ES-I3 (cell line): ENCODE measurements at regions not wholly inside any gene's neighbourhood (a gene's known extent, or its start where the extent isn't known, plus 50 kb on each side); places are given as distances from the start of the nearest gene placed in this dataset.

ENCODE experiments used
- H3K36me3 ChIP-seq: 2 replicates; pipeline ENCODE4 v1.6.1; 2013; ENCODE audit warnings: mild to moderate bottlenecking, low read length, control low read depth, moderate library complexity; ENCODE audit not compliant: insufficient read depth
- H3K4me1 ChIP-seq: 2 replicates; pipeline ENCODE4 v1.6.1; 2013; ENCODE audit warnings: mild to moderate bottlenecking, control low read depth, low read length; ENCODE audit not compliant: insufficient read depth
- H3K9ac ChIP-seq: 2 replicates; pipeline ENCODE4 v1.6.1; 2013; ENCODE audit warnings: low read depth, mild to moderate bottlenecking, low read length, moderate library complexity
- H3K9me3 ChIP-seq: 2 replicates; pipeline ENCODE4 v1.6.1; 2013; ENCODE audit warnings: mild to moderate bottlenecking, low read length, moderate library complexity; ENCODE audit not compliant: control insufficient read depth, insufficient read depth

GRCh38 chr15:97027772-97028171, 697.3 kb downstream of the NR2F2 start:
- peaks cover 3% of the 10 kb centered on the region; the same call in 1 of the 2 replicates for H3K9me3 ChIP-seq
- H3K9ac ChIP-seq, result no peak overlapping the region

GRCh38 chr15:97030251-97030650, 699.8 kb downstream of the NR2F2 start:
- H3K36me3 ChIP-seq, result no peaks in the 10 kb centered on the region
- H3K4me1 ChIP-seq, result no peaks in the 10 kb centered on the region

More at GRCh38 chr15:97027772-97028171, 697.3 kb downstream of the NR2F2 start:
- Histone ChIP-seq H3K4me1 (no peaks in the 10 kb centered on the region), H3K36me3 (no peaks in the 10 kb centered on the region)

GRCh38 chr15:97036301-97036700, 705.8 kb downstream of the NR2F2 start:
- no peak overlapping the region for H3K9ac ChIP-seq
- peaks cover 7% of the 10 kb centered on the region; the same call in 1 of the 2 replicates for H3K9me3 ChIP-seq
- H3K36me3 ChIP-seq, result no peaks in the 10 kb centered on the region
- H3K4me1 ChIP-seq, result no peaks in the 10 kb centered on the region; the same call in 1 of the 2 replicates

More at GRCh38 chr15:97030251-97030650, 699.8 kb downstream of the NR2F2 start:
- Histone ChIP-seq H3K9me3 (peaks cover 7% of the 10 kb centered on the region; the same call in 1 of the 2 replicates), H3K9ac (no peak overlapping the region)

GRCh38 chr15:97037080-97037479, 706.6 kb downstream of the NR2F2 start:
- H3K9ac ChIP-seq, result no peak overlapping the region
- H3K9me3 ChIP-seq, result peaks cover 7% of the 10 kb centered on the region; the same call in 1 of the 2 replicates
- no peaks in the 10 kb centered on the region; the same call in 1 of the 2 replicates for H3K4me1 ChIP-seq
- H3K36me3 ChIP-seq, result no peaks in the 10 kb centered on the region

GRCh38 chr15:97045666-97046421, 715.3 kb downstream of the NR2F2 start:
- no peaks in the 10 kb centered on the region for H3K36me3 ChIP-seq
- H3K4me1 ChIP-seq, result no peaks in the 10 kb centered on the region
- H3K9me3 ChIP-seq, result no peaks in the 10 kb centered on the region
- H3K9ac ChIP-seq, result no peak overlapping the region

- Histone ChIP-seq H3K36me3 (no peaks in the 10 kb centered on the region), H3K4me1 (no peaks in the 10 kb centered on the region), H3K9me3 (no peaks in the 10 kb centered on the region), H3K9ac (no peak overlapping the region)
Observed at GRCh38 chr15:97052513-97052912, 722.0 kb downstream of the NR2F2 start.

GRCh38 chr15:97053635-97054034, 723.1 kb downstream of the NR2F2 start:
- Histone ChIP-seq H3K4me1 (no peaks in the 10 kb centered on the region), H3K36me3 (no peaks in the 10 kb centered on the region), H3K9ac (no peak overlapping the region), H3K9me3 (no peaks in the 10 kb centered on the region)

GRCh38 chr15:97057503-97057902, 727.0 kb downstream of the NR2F2 start:
- H3K36me3 ChIP-seq, result no peaks in the 10 kb centered on the region
- no peaks in the 10 kb centered on the region for H3K9me3 ChIP-seq
- no peak overlapping the region for H3K9ac ChIP-seq
- H3K4me1 ChIP-seq, result peaks cover 16% of the 10 kb centered on the region; the same call in 1 of the 2 replicates

GRCh38 chr15:97059281-97059680, 728.8 kb downstream of the NR2F2 start:
- no peak overlapping the region for H3K9ac ChIP-seq
- no peaks in the 10 kb centered on the region for H3K9me3 ChIP-seq
- peaks cover 16% of the 10 kb centered on the region; the same call in 1 of the 2 replicates for H3K4me1 ChIP-seq
- no peaks in the 10 kb centered on the region for H3K36me3 ChIP-seq

GRCh38 chr15:97061392-97061791, 730.9 kb downstream of the NR2F2 start:
- Histone ChIP-seq H3K9me3 (no peaks in the 10 kb centered on the region), H3K4me1 (peaks cover 16% of the 10 kb centered on the region; the same call in 1 of the 2 replicates), H3K36me3 (no peaks in the 10 kb centered on the region), H3K9ac (no peak overlapping the region)

- H3K9ac ChIP-seq, result no peak overlapping the region
- no peaks in the 10 kb centered on the region for H3K9me3 ChIP-seq
- H3K36me3 ChIP-seq, result no peaks in the 10 kb centered on the region
- H3K4me1 ChIP-seq, result no peaks in the 10 kb centered on the region
Observed at GRCh38 chr15:97071668-97072067, 741.2 kb downstream of the NR2F2 start.

- H3K4me1 ChIP-seq, result no peaks in the 10 kb centered on the region
- no peaks in the 10 kb centered on the region for H3K9me3 ChIP-seq
- H3K9ac ChIP-seq, result no peak overlapping the region
- no peaks in the 10 kb centered on the region for H3K36me3 ChIP-seq
Observed at GRCh38 chr15:97072545-97072944, 742.0 kb downstream of the NR2F2 start.

GRCh38 chr15:97076011-97076410, 745.5 kb downstream of the NR2F2 start:
- Histone ChIP-seq H3K4me1 (no peaks in the 10 kb centered on the region), H3K9ac (no peak overlapping the region), H3K36me3 (no peaks in the 10 kb centered on the region), H3K9me3 (no peaks in the 10 kb centered on the region)

GRCh38 chr15:97077975-97078374, 747.5 kb downstream of the NR2F2 start:
- H3K9me3 ChIP-seq, result no peaks in the 10 kb centered on the region
- H3K36me3 ChIP-seq, result no peaks in the 10 kb centered on the region
- H3K4me1 ChIP-seq, result no peaks in the 10 kb centered on the region
- H3K9ac ChIP-seq, result no peak overlapping the region

GRCh38 chr15:97078591-97078990, 748.1 kb downstream of the NR2F2 start:
- Histone ChIP-seq H3K9me3 (no peaks in the 10 kb centered on the region), H3K4me1 (no peaks in the 10 kb centered on the region), H3K9ac (no peak overlapping the region), H3K36me3 (no peaks in the 10 kb centered on the region)
